GM18951 (cell line): ENCODE measurements at regions not wholly inside any gene's neighbourhood (a gene's known extent, or its start where the extent isn't known, plus 50 kb on each side); places are given as distances from the start of the nearest gene placed in this dataset.

Experiments used
- POLR2A ChIP-seq: IDR thresholded peaks from 4 replicates; pipeline ENCODE4 v1.6.1; 2011; ENCODE audit warnings: mild to moderate bottlenecking; ENCODE audit not compliant: insufficient read length, insufficient read depth; ENCODE audit errors: extremely low read depth
- in situ Hi-C: fragments of 300-500 bp; cut with MboI; formaldehyde crosslinking; loops from one replicate; pipeline ENCODE4 v1.12.0; 2022; ENCODE audit warnings: low sequenced_read_pairs, mixed read lengths, inconsistent platforms; ENCODE audit not compliant: unreplicated experiment

- in situ Hi-C loops: no loop called here
- TF ChIP-seq POLR2A: no peak
Measured at GRCh38 chr2:59532808-59533207, 1020.6 kb downstream of the BCL11A start.

- no peak for TF ChIP-seq POLR2A
- in situ Hi-C loops: no loop called here
Measured at GRCh38 chr2:59530258-59530657, 1023.2 kb downstream of the BCL11A start.

GRCh38 chr2:59529726-59530125 is 1023.7 kb downstream of the BCL11A start:
- in situ Hi-C loops: no loop called here

GRCh38 chr2:59528525-59528924 is 1024.9 kb downstream of the BCL11A start:
- no peak for TF ChIP-seq POLR2A
- in situ Hi-C loops: no loop called here

More at GRCh38 chr2:59529726-59530125, 1023.7 kb downstream of the BCL11A start:
- no peak for TF ChIP-seq POLR2A

GRCh38 chr2:59502981-59503380 is 1050.5 kb downstream of the BCL11A start:
- no peak for TF ChIP-seq POLR2A
- in situ Hi-C loops: no loop called here

- in situ Hi-C loops: no loop called here
- TF ChIP-seq POLR2A: no peak
Measured at GRCh38 chr2:59490994-59491393, 1062.5 kb downstream of the BCL11A start.

GRCh38 chr2:59490192-59490591 is 1063.3 kb downstream of the BCL11A start:
- in situ Hi-C loops: no loop called here
- TF ChIP-seq POLR2A: no peak

GRCh38 chr2:59484673-59485072 is 1068.8 kb downstream of the BCL11A start:
- no peak for TF ChIP-seq POLR2A
- in situ Hi-C loops: no loop called here

GRCh38 chr2:59463426-59463825 is 1090.0 kb downstream of the BCL11A start:
- in situ Hi-C loops: no loop called here
- TF ChIP-seq POLR2A: no peak

GRCh38 chr2:59462422-59463197 is 1090.8 kb downstream of the BCL11A start:
- no peak for TF ChIP-seq POLR2A
- in situ Hi-C loops: no loop called here

- in situ Hi-C loops: no loop called here
Measured at GRCh38 chr2:59461127-59461526, 1092.3 kb downstream of the BCL11A start.

GRCh38 chr2:59458800-59459199 is 1094.7 kb downstream of the BCL11A start:
- TF ChIP-seq POLR2A: no peak
- in situ Hi-C loops: no loop called here

More at GRCh38 chr2:59461127-59461526, 1092.3 kb downstream of the BCL11A start:
- TF ChIP-seq POLR2A: no peak

GRCh38 chr2:59456285-59456684 is 1097.2 kb downstream of the BCL11A start:
- TF ChIP-seq POLR2A: no peak
- in situ Hi-C loops: no loop called here

- in situ Hi-C loops: no loop called here
- no peak for TF ChIP-seq POLR2A
Measured at GRCh38 chr2:59449274-59449673, 1104.2 kb downstream of the BCL11A start.

- no peak for TF ChIP-seq POLR2A
- in situ Hi-C loops: no loop called here
Measured at GRCh38 chr2:59440491-59440890, 1113.0 kb downstream of the BCL11A start.

GRCh38 chr2:59435635-59436034 is 1117.8 kb downstream of the BCL11A start:
- no peak for TF ChIP-seq POLR2A

More at GRCh38 chr2:59435635-59436034, 1117.8 kb downstream of the BCL11A start:
- in situ Hi-C loops: no loop called here
